PC-3 (cell line): ENCODE measurements at regions not wholly inside any gene's neighbourhood (a gene's known extent, or its start where the extent isn't known, plus 50 kb on each side); places are given as distances from the start of the nearest gene placed in this dataset.

Source experiments
- CTCF ChIP-seq: fragments of 300-600 bp; sonication (generic); conservative IDR thresholded peaks from 2 replicates; pipeline ENCODE4 v1.5.1; 2017; ENCODE audit warnings: antibody characterized with exemption, low read depth, mild to moderate bottlenecking, low read length
- EZH2 ChIP-seq: fragments of 300-600 bp; sonication (generic); IDR thresholded peaks from one replicate; pipeline ENCODE4 v1.6.1; 2017; ENCODE audit warnings: antibody characterized with exemption, mild to moderate bottlenecking, low read length; ENCODE audit not compliant: unreplicated experiment
- EZH2phosphoT487 ChIP-seq: fragments of 300-600 bp; sonication (generic); IDR thresholded peaks from 2 replicates; pipeline ENCODE4 v1.6.1; 2018; ENCODE audit warnings: mild to moderate bottlenecking, antibody characterized with exemption, low read length, borderline replicate concordance

DNA sequence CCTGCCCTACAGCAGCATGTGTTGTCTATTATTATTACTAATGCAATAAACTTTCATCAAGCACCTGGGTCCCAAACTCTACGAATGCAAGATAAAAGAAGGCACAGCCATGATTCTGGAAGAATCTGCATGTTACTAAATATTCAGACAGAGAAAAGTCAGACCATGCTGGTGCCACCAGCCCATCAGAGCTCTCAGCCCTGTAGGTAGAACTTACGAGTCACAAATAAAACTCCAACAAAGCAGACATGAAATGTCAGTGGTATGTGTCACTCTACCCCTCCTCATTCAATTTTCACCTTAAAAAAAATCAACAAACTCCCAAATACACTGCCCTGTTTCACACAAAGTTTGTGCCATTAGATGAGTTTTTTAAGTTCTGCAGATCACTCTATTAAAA lies 62.4 kb upstream of the TIAM1 start:
- TF ChIP-seq CTCF (no peak), EZH2 (no peak), EZH2phosphoT487 (no peak)
